GM20000 (cell line): ENCODE measurements at regions not wholly inside any gene's neighbourhood (a gene's known extent, or its start where the extent isn't known, plus 50 kb on each side); places are given as distances from the start of the nearest gene placed in this dataset.

Experiments used
- DNase-seq: peaks from one replicate; pipeline ENCODE4 v3.0.0; 2012; ENCODE audit warnings: low spot score
- TF ChIP-seq, protein P1 (sequence below): IDR thresholded peaks from 2 replicates; pipeline ENCODE4 v1.5.1; 2012; ENCODE audit warnings: mild to moderate bottlenecking, control low read depth; ENCODE audit errors: extremely low read depth, missing control alignments

- TF ChIP-seq, protein P1, sequence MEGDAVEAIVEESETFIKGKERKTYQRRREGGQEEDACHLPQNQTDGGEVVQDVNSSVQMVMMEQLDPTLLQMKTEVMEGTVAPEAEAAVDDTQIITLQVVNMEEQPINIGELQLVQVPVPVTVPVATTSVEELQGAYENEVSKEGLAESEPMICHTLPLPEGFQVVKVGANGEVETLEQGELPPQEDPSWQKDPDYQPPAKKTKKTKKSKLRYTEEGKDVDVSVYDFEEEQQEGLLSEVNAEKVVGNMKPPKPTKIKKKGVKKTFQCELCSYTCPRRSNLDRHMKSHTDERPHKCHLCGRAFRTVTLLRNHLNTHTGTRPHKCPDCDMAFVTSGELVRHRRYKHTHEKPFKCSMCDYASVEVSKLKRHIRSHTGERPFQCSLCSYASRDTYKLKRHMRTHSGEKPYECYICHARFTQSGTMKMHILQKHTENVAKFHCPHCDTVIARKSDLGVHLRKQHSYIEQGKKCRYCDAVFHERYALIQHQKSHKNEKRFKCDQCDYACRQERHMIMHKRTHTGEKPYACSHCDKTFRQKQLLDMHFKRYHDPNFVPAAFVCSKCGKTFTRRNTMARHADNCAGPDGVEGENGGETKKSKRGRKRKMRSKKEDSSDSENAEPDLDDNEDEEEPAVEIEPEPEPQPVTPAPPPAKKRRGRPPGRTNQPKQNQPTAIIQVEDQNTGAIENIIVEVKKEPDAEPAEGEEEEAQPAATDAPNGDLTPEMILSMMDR: no peak
- no peak for DNase-seq
Measured at GRCh38 chr4:153963216-153963615, 174.3 kb upstream of the SFRP2 start.

- TF ChIP-seq, protein P1: no peak
- DNase-seq: no peak
Measured at GRCh38 chr4:153962311-153963039, 173.6 kb upstream of the SFRP2 start.

DNA sequence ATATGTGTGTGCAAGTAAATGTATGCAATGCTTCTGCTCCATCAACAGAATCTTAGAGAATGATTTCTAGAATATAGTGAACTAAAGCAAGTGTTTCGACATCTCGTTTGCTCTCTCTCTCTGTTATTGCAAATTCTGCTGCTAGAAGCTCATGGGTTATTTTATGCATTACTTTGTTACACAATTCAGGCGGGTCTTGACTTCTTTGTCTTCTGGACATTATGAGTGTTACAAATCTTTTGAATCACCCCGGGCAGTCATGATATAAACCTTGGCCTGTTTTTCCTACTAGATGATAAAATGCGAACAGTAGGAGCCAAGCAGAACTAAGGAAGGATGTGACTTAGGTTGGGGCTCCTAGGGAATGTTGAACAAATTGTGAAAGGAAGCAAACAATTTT, 166.4 kb upstream of the SFRP2 start:
- TF ChIP-seq, protein P1: no peak
- no peak for DNase-seq

- no peak for DNase-seq
- TF ChIP-seq, protein P1: no peak
Measured at GRCh38 chr4:153954654-153955053, 165.8 kb upstream of the SFRP2 start.

- TF ChIP-seq, protein P1: no peak
- no peak for DNase-seq
Measured at GRCh38 chr4:153950100-153950979, 161.5 kb upstream of the SFRP2 start.

DNA sequence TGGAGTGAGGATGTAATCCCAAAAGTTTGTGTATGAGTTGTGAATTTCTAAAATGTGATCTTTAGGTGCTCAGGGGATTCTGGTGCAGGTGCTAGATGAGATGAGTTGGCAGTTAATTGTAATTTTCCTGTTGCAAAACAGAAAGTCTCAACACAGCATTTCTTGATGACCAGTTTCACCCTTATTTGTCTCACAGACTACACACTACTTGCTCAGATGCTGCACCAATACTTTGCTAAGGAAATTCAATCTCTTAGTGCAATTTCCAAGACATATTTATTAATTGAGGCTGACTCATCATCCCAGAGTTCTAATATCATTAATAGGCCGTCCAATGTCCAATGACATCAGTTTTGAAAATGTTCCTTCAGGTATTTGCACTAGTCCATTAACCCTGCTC, 159.2 kb upstream of the SFRP2 start:
- TF ChIP-seq, protein P1: no peak
- DNase-seq: no peak

DNA sequence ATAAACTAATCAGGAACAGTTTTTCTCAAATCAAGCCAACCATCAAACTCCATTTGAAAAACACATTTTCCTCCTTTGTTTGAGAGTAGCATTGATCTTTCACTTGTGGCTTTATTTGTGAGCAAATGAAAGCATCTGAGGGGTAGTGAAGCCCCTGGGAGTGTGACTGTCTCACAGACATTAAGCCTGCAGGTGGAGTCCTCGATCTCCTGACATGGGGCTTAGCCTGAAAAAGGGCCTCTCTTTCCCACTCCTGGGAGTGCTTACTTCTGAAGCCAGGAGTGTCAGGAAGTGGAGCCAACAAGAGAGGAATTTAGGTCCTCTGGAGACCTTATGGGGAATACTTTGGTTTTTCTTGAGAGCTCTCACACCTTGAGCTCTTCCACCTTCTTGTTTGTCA, 158.2 kb upstream of the SFRP2 start:
- TF ChIP-seq, protein P1: no peak
- DNase-seq: no peak
